AG04450 (cell line): ENCODE measurements at regions not wholly inside any gene's neighbourhood (a gene's known extent, or its start where the extent isn't known, plus 50 kb on each side); places are given as distances from the start of the nearest gene placed in this dataset.

Experiments used
- CTCF ChIA-PET: fragments of 300-600, 350-600 bp; formaldehyde crosslinking; extraction: SDS; loops from one replicate; lab custom pipeline; 2022; ENCODE audit warnings: antibody characterized with exemption, inconsistent platforms; lab: Charles Lee
- POLR2A ChIA-PET: fragments of 350-600 bp; formaldehyde crosslinking; extraction: SDS; loops from one replicate; lab custom pipeline; 2021; ENCODE audit warnings: antibody characterized with exemption, inconsistent platforms; lab: Yijun Ruan, JAX
- DNase-seq: peaks from one replicate; pipeline ENCODE4 v3.0.0-alpha.2; 2011; ENCODE audit warnings: low read depth, low spot score
- H3K27ac ChIP-seq: one replicate; pipeline ENCODE4 v1.5.1; 2012; ENCODE audit warnings: low read depth, low read length, control low read depth
- H3K27me3 ChIP-seq: one replicate; pipeline ENCODE4 v1.6.0; 2012; ENCODE audit warnings: low read length; ENCODE audit not compliant: control insufficient read depth, insufficient read depth
- H3K4me3 ChIP-seq: 2 replicates; pipeline ENCODE4 v1.5.1; 2011; ENCODE audit warnings: mild to moderate bottlenecking, low read depth, low read length, control low read depth
- H3K9me3 ChIP-seq: 2 replicates; pipeline ENCODE4 v1.5.1; 2012; ENCODE audit warnings: low read length; ENCODE audit not compliant: control insufficient read depth, insufficient read depth
- TF ChIP-seq, protein P1 (sequence below): IDR thresholded peaks from 2 replicates; pipeline ENCODE4 v1.5.1; 2011; ENCODE audit warnings: low read depth, low read length, control low read depth, inconsistent platforms

DNA sequence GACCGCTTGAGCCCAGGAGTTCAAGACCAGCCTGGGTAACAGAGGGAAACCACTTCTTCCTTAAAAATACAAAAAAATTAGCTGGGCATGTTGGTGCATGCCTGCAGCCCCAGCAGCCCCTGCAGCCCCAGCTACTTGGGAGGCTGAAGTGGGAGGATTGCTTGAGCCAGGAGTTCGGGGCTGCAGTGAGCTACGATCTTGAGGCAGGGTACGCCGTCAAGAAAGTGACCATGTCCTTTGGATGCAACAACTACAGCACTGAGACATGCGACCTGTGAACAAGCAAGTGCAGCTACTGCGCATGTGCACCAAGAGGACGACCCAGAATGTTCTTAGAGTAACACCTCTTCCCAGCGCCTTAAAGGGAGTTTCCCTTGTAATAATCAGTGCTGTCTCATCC lies 66.6 kb upstream of the ZNF479 start:
- Histone ChIP-seq H3K9me3 (peaks cover 43% of the 10 kb centered on the region), H3K27me3 (no peaks in the 10 kb centered on the region), H3K4me3 (no peak overlapping the region), H3K27ac (no peak overlapping the region)
- CTCF ChIA-PET = no interaction called here
- no peak for DNase-seq
- POLR2A ChIA-PET = no interaction called here
- TF ChIP-seq, protein P1, sequence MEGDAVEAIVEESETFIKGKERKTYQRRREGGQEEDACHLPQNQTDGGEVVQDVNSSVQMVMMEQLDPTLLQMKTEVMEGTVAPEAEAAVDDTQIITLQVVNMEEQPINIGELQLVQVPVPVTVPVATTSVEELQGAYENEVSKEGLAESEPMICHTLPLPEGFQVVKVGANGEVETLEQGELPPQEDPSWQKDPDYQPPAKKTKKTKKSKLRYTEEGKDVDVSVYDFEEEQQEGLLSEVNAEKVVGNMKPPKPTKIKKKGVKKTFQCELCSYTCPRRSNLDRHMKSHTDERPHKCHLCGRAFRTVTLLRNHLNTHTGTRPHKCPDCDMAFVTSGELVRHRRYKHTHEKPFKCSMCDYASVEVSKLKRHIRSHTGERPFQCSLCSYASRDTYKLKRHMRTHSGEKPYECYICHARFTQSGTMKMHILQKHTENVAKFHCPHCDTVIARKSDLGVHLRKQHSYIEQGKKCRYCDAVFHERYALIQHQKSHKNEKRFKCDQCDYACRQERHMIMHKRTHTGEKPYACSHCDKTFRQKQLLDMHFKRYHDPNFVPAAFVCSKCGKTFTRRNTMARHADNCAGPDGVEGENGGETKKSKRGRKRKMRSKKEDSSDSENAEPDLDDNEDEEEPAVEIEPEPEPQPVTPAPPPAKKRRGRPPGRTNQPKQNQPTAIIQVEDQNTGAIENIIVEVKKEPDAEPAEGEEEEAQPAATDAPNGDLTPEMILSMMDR = no peak

DNA sequence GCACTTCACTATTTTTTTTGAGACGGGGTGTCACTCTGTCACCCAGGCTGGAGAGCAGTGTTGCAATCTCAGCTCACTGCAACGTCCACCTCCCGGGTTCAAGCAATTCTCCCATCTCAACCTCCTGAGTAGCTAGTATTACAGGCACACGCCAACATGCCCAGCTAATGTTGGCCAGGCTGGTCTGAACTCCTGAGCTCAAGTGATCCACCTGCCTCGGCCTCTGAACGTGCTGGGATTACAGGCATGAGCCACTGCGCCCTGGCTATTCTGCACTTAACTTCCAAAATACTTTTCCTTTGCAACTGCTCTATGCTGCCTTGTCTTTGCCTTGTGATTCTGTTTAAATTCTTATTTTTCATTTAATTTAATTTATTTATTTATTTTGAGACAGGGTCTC lies 67.0 kb upstream of the ZNF479 start:
- TF ChIP-seq, protein P1 = no peak
- no peak overlapping the region for H3K4me3 ChIP-seq
- H3K27ac ChIP-seq = no peak overlapping the region
- CTCF ChIA-PET = no interaction called here
- no peaks in the 10 kb centered on the region for H3K27me3 ChIP-seq
- peaks cover 48% of the 10 kb centered on the region for H3K9me3 ChIP-seq
- POLR2A ChIA-PET = no interaction called here
- no peak for DNase-seq

DNA sequence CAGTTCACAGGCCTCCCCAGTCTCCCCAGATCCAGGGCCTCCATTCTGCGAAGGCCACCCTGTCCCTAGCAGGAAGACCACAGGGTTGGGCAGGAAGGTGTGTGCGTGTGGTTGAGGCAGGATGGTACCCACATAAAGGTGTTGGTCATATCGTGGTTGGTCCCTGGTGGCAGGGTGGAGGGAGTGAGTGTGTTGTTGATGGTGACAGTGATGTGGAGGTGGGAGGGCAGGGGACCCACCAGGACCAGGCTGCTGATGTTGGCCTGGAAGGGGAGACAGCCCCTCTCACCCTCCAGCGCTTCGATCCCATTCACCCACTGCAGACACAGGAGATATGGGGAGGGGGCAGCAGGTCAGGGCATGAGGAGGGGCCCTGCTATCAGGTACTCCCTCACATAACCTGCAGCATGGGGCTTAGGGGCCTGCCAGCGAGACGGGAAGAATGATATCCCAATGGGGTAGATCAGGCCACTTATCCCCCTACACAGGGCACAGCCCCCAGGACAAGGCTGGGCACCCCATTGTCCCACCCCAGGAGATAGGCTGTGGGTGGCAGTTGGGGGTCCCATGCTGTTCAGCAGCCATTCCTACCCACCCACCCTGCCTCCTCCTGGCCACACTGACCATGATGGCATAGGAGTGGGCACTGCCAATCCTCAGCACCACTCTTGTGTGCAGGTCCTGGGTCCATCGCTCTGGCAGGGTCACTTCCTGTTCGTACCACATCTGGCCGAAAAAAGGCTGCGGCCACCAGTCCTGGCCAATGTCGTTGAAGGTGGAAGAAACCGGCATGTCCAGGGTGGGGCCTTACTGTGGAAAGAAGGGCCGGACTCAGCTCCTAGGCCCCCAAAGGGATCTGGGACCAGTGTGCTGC lies 69.0 kb upstream of the ZNF479 start:
- Histone ChIP-seq H3K27ac (no peak overlapping the region), H3K9me3 (peaks cover 66% of the 10 kb centered on the region), H3K27me3 (no peaks in the 10 kb centered on the region), H3K4me3 (no peak overlapping the region)
- no peak for DNase-seq
- TF ChIP-seq, protein P1 = no peak
- ChIA-PET POLR2A (no interaction called here), CTCF (no interaction called here)

DNA sequence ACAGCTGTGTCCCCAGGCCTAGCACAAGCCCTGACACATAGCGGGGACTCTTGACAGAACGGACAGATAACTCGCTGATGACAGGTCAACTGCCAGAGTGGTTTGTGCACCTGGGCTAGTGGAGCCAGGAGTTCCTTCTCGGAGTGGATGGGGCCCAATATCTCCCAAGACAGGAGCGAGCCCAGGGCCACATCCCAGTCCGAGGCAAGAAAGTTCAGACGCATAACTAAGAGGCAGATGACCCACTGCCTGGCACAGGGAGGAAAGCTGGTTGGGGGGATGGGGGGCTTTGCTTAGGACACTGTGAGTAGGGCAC lies 69.6 kb upstream of the ZNF479 start:
- no peak for DNase-seq
- TF ChIP-seq, protein P1 = no peak
- Histone ChIP-seq H3K9me3 (peaks cover 66% of the 10 kb centered on the region), H3K27me3 (no peaks in the 10 kb centered on the region), H3K27ac (no peak overlapping the region), H3K4me3 (no peak overlapping the region)
- CTCF ChIA-PET = no interaction called here
- POLR2A ChIA-PET = no interaction called here

DNA sequence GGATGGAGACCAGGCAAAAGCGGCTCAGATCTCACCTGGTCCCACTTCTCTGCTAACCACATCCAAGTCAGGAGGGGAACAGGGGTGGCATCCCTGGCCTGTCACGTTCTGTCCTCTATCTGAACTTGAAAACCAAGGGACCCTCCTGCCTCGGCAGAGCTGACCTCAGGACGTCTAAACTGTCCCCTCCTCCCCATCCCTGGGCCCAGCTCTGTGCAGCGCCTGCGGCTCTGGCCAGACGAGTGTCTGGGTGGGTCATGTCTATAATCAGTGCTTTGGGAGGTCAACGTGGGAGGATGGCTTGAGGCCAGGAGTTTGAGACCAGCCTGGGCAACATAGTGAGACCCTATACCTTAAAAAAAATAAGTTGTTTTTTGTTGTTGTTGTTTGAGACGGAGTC lies 70.0 kb upstream of the ZNF479 start:
- TF ChIP-seq, protein P1 = no peak
- H3K4me3 ChIP-seq = no peak overlapping the region
- POLR2A ChIA-PET = no interaction called here
- CTCF ChIA-PET = no interaction called here
- no peak overlapping the region for H3K27ac ChIP-seq
- peaks cover 66% of the 10 kb centered on the region for H3K9me3 ChIP-seq
- DNase-seq = no peak
- no peaks in the 10 kb centered on the region for H3K27me3 ChIP-seq
